Peyer's patch (tissue), 4 donors: ENCODE measurements at regions not wholly inside any gene's neighbourhood (a gene's known extent, or its start where the extent isn't known, plus 50 kb on each side); places are given as distances from the start of the nearest gene placed in this dataset.
"Not testable (repeated sequence)": the region's sequence is repeated elsewhere in the genome, so short reads cannot be mapped to it uniquely, and the experiment has no call there.

ENCODE experiments used
- DNase-seq, 3 donors: peaks; one replicate each; pipeline ENCODE4 v3.0.0-alpha.2; 2017 to 2019
- H3K27ac ChIP-seq, 4 donors: fragments of 200-600 bp; sonication (generic); one replicate each; pipeline ENCODE4 v1.5.1; 2016 to 2019
- H3K27me3 ChIP-seq, 2 donors: fragments of 200-600 bp; sonication (generic); one replicate each; pipeline ENCODE4 v1.5.1; 2019
- H3K36me3 ChIP-seq, 3 donors: fragments of 200-600 bp; sonication (generic); one replicate each; pipeline ENCODE4 v1.5.1; 2016 to 2019
- H3K4me1 ChIP-seq, 4 donors: fragments of 200-600 bp; sonication (generic); one replicate each; pipeline ENCODE4 v1.5.1; 2016 to 2019
- H3K4me3 ChIP-seq, 4 donors: fragments of 200-600 bp; sonication (generic); 1 replicate in 3 of 4; 2 replicates in 1 of 4; pipeline ENCODE4 v1.5.1; 2016 to 2019; ENCODE audit warnings: mild to moderate bottlenecking in 1 of 4
- H3K9me3 ChIP-seq, 4 donors: fragments of 200-600 bp; sonication (generic); one replicate each; pipeline ENCODE4 v1.5.1; 2016 to 2019; ENCODE audit warnings: mild to moderate bottlenecking in 1 of 4
- CTCF ChIP-seq, 6 experiments: fragments of 450-650 bp in 4 of 6; fragments of 200-600 bp in 2 of 6; sonication (generic) in 1 of 6; IDR thresholded peaks; one replicate each; pipeline ENCODE4 v1.5.1; 2017 to 2019; ENCODE audit warnings: antibody characterized with exemption in 6 of 6, mild to moderate bottlenecking in 3 of 6, moderate library complexity in 1 of 6
- POLR2A ChIP-seq, 2 donors: fragments of 450-650 bp; IDR thresholded peaks; one replicate each; pipeline ENCODE4 v1.5.1; 2017; ENCODE audit warnings: antibody characterized with exemption in 2 of 2, mild to moderate bottlenecking in 2 of 2, moderate library complexity in 2 of 2

- DNase-seq: no peak
- Histone ChIP-seq H3K36me3 (no peaks in the 10 kb centered on the region), H3K4me3 (peak overlapping the region in 3 of 4 donors; percentile 37 to 53 (median 44)), H3K27ac (no peak overlapping the region), H3K4me1 (peaks cover 0 to 9% (median 0%) of the 10 kb centered on the region in 4 donors), H3K9me3 (no peaks in the 10 kb centered on the region), H3K27me3 (no peaks in the 10 kb centered on the region)
- TF ChIP-seq POLR2A (IDR thresholded peaks at IDR 0.05): no peak
Observed at GRCh38 chr11:123357353-123357989, 72.6 kb upstream of the GRAMD1B start.

GRCh38 chr11:123356539-123356938 lies 73.5 kb upstream of the GRAMD1B start:
- Histone ChIP-seq H3K27ac (no peak overlapping the region), H3K4me3 (no peak overlapping the region), H3K4me1 (peaks cover 0 to 9% (median 0%) of the 10 kb centered on the region in 4 donors), H3K36me3 (no peaks in the 10 kb centered on the region), H3K9me3 (no peaks in the 10 kb centered on the region), H3K27me3 (no peaks in the 10 kb centered on the region)
- TF ChIP-seq POLR2A (IDR thresholded peaks at IDR 0.05) (no peak), CTCF (IDR thresholded peaks at IDR 0.05) (no peak)
- DNase-seq: no peak

- Histone ChIP-seq H3K36me3 (no peaks in the 10 kb centered on the region), H3K27ac (no peak overlapping the region), H3K9me3 (no peaks in the 10 kb centered on the region), H3K4me1 (peaks cover 0 to 9% (median 0%) of the 10 kb centered on the region in 4 donors), H3K4me3 (no peak overlapping the region), H3K27me3 (no peaks in the 10 kb centered on the region)
- no peak for DNase-seq
- no peak for TF ChIP-seq POLR2A (IDR thresholded peaks at IDR 0.05)
- no peak for TF ChIP-seq CTCF (IDR thresholded peaks at IDR 0.05)
Observed at GRCh38 chr11:123354371-123354975, 75.6 kb upstream of the GRAMD1B start.

- H3K9me3 ChIP-seq: no peaks in the 10 kb centered on the region
- H3K27me3 ChIP-seq: no peaks in the 10 kb centered on the region
- no peak overlapping the region for H3K27ac ChIP-seq
- H3K4me3 ChIP-seq: no peak overlapping the region
- no peaks in the 10 kb centered on the region for H3K4me1 ChIP-seq
- H3K36me3 ChIP-seq: no peaks in the 10 kb centered on the region
- no peak for DNase-seq
- TF ChIP-seq CTCF (IDR thresholded peaks at IDR 0.05): no peak
- TF ChIP-seq POLR2A (IDR thresholded peaks at IDR 0.05): no peak
Observed at GRCh38 chr11:123351375-123351774, 78.7 kb upstream of the GRAMD1B start.

GRCh38 chr11:123349382-123349781 lies 80.7 kb upstream of the GRAMD1B start:
- Histone ChIP-seq H3K9me3 (no peaks in the 10 kb centered on the region), H3K4me1 (no peaks in the 10 kb centered on the region), H3K27me3 (no peaks in the 10 kb centered on the region), H3K4me3 (no peak overlapping the region), H3K27ac (no peak overlapping the region), H3K36me3 (no peaks in the 10 kb centered on the region)
- no peak for DNase-seq
- no peak for TF ChIP-seq CTCF (IDR thresholded peaks at IDR 0.05)
- TF ChIP-seq POLR2A (IDR thresholded peaks at IDR 0.05): no peak

- H3K27me3 ChIP-seq: no peaks in the 10 kb centered on the region
- no peak overlapping the region for H3K4me3 ChIP-seq
- no peaks in the 10 kb centered on the region for H3K36me3 ChIP-seq
- DNase-seq: no peak
- H3K27ac ChIP-seq: no peak overlapping the region
- TF ChIP-seq CTCF (IDR thresholded peaks at IDR 0.05) (no peak), POLR2A (IDR thresholded peaks at IDR 0.05) (no peak)
- no peaks in the 10 kb centered on the region for H3K9me3 ChIP-seq
- no peaks in the 10 kb centered on the region for H3K4me1 ChIP-seq
Observed at GRCh38 chr11:123344790-123345357, 85.2 kb upstream of the GRAMD1B start.

GRCh38 chr11:123344188-123344587 lies 85.9 kb upstream of the GRAMD1B start:
- not testable (repeated sequence) for DNase-seq, H3K27ac ChIP-seq, H3K4me1 ChIP-seq, H3K4me3 ChIP-seq, H3K36me3 ChIP-seq, H3K9me3 ChIP-seq, H3K27me3 ChIP-seq
